H1 (cell line): ENCODE measurements at regions not wholly inside any gene's neighbourhood (a gene's known extent, or its start where the extent isn't known, plus 50 kb on each side); places are given as distances from the start of the nearest gene placed in this dataset.

ENCODE experiments used
- CTCF ChIA-PET: fragments of 300-600 bp; sonication (Branson Sonifier 250); formaldehyde crosslinking; loops from one replicate; lab custom pipeline; 2021; ENCODE audit not compliant: partially characterized antibody; lab: Charles Lee
- POLR2A ChIA-PET: fragments of 300-600 bp; sonication (Branson Sonifier 250); formaldehyde crosslinking; loops from one replicate; lab custom pipeline; 2021; ENCODE audit warnings: inconsistent platforms; ENCODE audit not compliant: partially characterized antibody; lab: Charles Lee
- DNase-seq, 2 experiments: peaks; one replicate each; pipeline versions ENCODE4 v3.0.0 to v3.0.0-alpha.2; 2010 to 2022; ENCODE audit warnings: low spot score in 2 of 2, low read depth in 1 of 2, mixed read lengths in 1 of 2
- FAIRE-seq: peaks from 2 replicates; lab custom pipeline; 2011; peaks lifted over from hg19 to GRCh38; lab: Jason Lieb, UNC
- H2AFZ ChIP-seq: 2 replicates; pipeline ENCODE4 v1.8.1; 2012; ENCODE audit warnings: low read length, inconsistent platforms
- H2AK5ac ChIP-seq: 2 replicates; pipeline ENCODE4 v1.6.1; 2013; ENCODE audit warnings: low read depth, low read length
- H2BK120ac ChIP-seq: replicated peaks from 2 replicates; pipeline ENCODE3; 2013; ENCODE audit warnings: low read depth, low read length, inconsistent platforms
- H2BK12ac ChIP-seq: 2 replicates; pipeline ENCODE4 v1.6.1; 2013; ENCODE audit warnings: low read depth, low read length
- H2BK15ac ChIP-seq: 2 replicates; pipeline ENCODE4 v1.6.1; 2013; ENCODE audit warnings: low read length
- H2BK20ac ChIP-seq: 2 replicates; pipeline ENCODE4 v1.6.1; 2013; ENCODE audit warnings: low read length
- H2BK5ac ChIP-seq: 2 replicates; pipeline ENCODE4 v1.6.1; 2013; ENCODE audit warnings: low read depth, low read length
- H3K14ac ChIP-seq: 2 replicates; pipeline ENCODE4 v1.6.1; 2013; ENCODE audit warnings: inconsistent platforms; ENCODE audit not compliant: insufficient read length
- H3K18ac ChIP-seq: 2 replicates; pipeline ENCODE4 v1.6.1; 2013; ENCODE audit warnings: low read length; ENCODE audit errors: extremely low read depth
- H3K23ac ChIP-seq: 2 replicates; pipeline ENCODE4 v1.6.1; 2013; ENCODE audit warnings: inconsistent platforms; ENCODE audit not compliant: insufficient read length
- H3K23me2 ChIP-seq: 2 replicates; pipeline ENCODE4 v1.6.1; 2013; ENCODE audit warnings: low read depth, low read length
- H3K27ac ChIP-seq: 2 replicates; pipeline ENCODE4 v1.6.1; 2011; ENCODE audit warnings: low read depth, low read length, inconsistent platforms
- H3K27me3 ChIP-seq, 4 experiments: replicated peaks in 1 of 4; 1 replicate in 1 of 4; 2 replicates in 3 of 4; pipeline versions ENCODE4 v1.6.1 to v1.8.1; 2011 to 2013; ENCODE audit warnings: low read length in 3 of 4, mild to moderate bottlenecking in 3 of 4, inconsistent platforms in 2 of 4, mixed read lengths in 2 of 4, moderate library complexity in 1 of 4; ENCODE audit not compliant: control insufficient read depth in 3 of 4, insufficient read depth in 3 of 4; ENCODE audit errors: extremely low read depth in 1 of 4
- H3K36me3 ChIP-seq, 4 experiments: 2 replicates each; pipeline versions ENCODE4 v1.6.1 to v1.8.1; 2011 to 2013; ENCODE audit warnings: mild to moderate bottlenecking in 4 of 4, low read length in 3 of 4, moderate library complexity in 2 of 4, control low read depth in 1 of 4, inconsistent platforms in 1 of 4; ENCODE audit not compliant: insufficient read depth in 4 of 4, control insufficient read depth in 2 of 4
- H3K4ac ChIP-seq: replicated peaks from 2 replicates; pipeline ENCODE3; 2013; ENCODE audit warnings: low read length, low read depth, mixed read lengths, inconsistent platforms; ENCODE audit not compliant: insufficient read length
- H3K4me1 ChIP-seq, 4 experiments: replicated peaks in 1 of 4; 1 replicate in 1 of 4; 2 replicates in 3 of 4; pipeline versions ENCODE4 v1.6.1 to v1.8.1; 2011 to 2013; ENCODE audit warnings: low read length in 3 of 4, inconsistent platforms in 2 of 4, mixed read lengths in 1 of 4; ENCODE audit not compliant: insufficient read depth in 4 of 4, control insufficient read depth in 3 of 4
- H3K4me2 ChIP-seq, 2 experiments: 2 replicates each; pipeline versions ENCODE4 v1.6.1 to v1.8.1; 2011 to 2013; ENCODE audit warnings: low read depth in 2 of 2, low read length in 2 of 2, control low read depth in 1 of 2, inconsistent platforms in 1 of 2, mild to moderate bottlenecking in 1 of 2; ENCODE audit not compliant: insufficient read depth in 1 of 2
- H3K4me3 ChIP-seq, 4 experiments: fragments of 200-600, 300-600 bp in 1 of 4; sonication (generic), shearing (Covaris generic), sonication (Bioruptor Twin) in 1 of 4; 2 replicates each; pipeline versions ENCODE4 v1.5.1 to v1.8.1; 2011 to 2016; ENCODE audit warnings: low read length in 4 of 4, low read depth in 3 of 4, control low read depth in 2 of 4, inconsistent platforms in 2 of 4, mild to moderate bottlenecking in 2 of 4, mixed read lengths in 1 of 4, moderate library complexity in 1 of 4; ENCODE audit not compliant: insufficient read depth in 2 of 4; ENCODE audit errors: extremely low read depth in 1 of 4
- H3K56ac ChIP-seq: replicated peaks from 2 replicates; pipeline ENCODE3; 2013; ENCODE audit warnings: low read depth, mild to moderate bottlenecking, mixed read lengths, low read length, inconsistent platforms; ENCODE audit not compliant: insufficient read length
- H3K79me1 ChIP-seq: 2 replicates; pipeline ENCODE4 v1.6.1; 2013; ENCODE audit warnings: low read depth, low read length, control low read depth
- H3K79me2 ChIP-seq, 2 experiments: 2 replicates each; pipeline versions ENCODE4 v1.6.1 to v1.8.1; 2012 to 2013; ENCODE audit warnings: low read length in 2 of 2, mild to moderate bottlenecking in 2 of 2, inconsistent platforms in 1 of 2; ENCODE audit not compliant: insufficient read depth in 2 of 2, control insufficient read depth in 1 of 2
- H3K9ac ChIP-seq, 4 experiments: replicated peaks in 1 of 4; 1 replicate in 1 of 4; 2 replicates in 3 of 4; pipeline versions ENCODE4 v1.6.1 to v1.8.1; 2011 to 2013; ENCODE audit warnings: low read depth in 3 of 4, low read length in 3 of 4, control low read depth in 2 of 4, mild to moderate bottlenecking in 2 of 4, moderate library complexity in 2 of 4, inconsistent platforms in 1 of 4; ENCODE audit errors: extremely low read depth in 1 of 4
- H3K9me3 ChIP-seq, 2 experiments: 2 replicates each; pipeline versions ENCODE4 v1.6.1 to v1.8.1; 2012 to 2013; ENCODE audit warnings: mild to moderate bottlenecking in 2 of 2, moderate library complexity in 2 of 2, control low read depth in 1 of 2, inconsistent platforms in 1 of 2, low read depth in 1 of 2, low read length in 1 of 2, mixed read lengths in 1 of 2; ENCODE audit not compliant: insufficient read depth in 2 of 2
- H4K20me1 ChIP-seq, 2 experiments: replicated peaks in 1 of 2; 2 replicates each; pipeline versions ENCODE3 to v1.8.1; 2011 to 2013; ENCODE audit warnings: inconsistent platforms in 2 of 2, low read length in 2 of 2, mild to moderate bottlenecking in 1 of 2; ENCODE audit not compliant: insufficient read depth in 2 of 2, control insufficient read depth in 1 of 2
- H4K5ac ChIP-seq: 2 replicates; pipeline ENCODE4 v1.6.1; 2013; ENCODE audit warnings: low read length, low read depth, mixed read lengths, inconsistent platforms; ENCODE audit not compliant: insufficient read length
- H4K8ac ChIP-seq: 2 replicates; pipeline ENCODE4 v1.8.0; 2013; ENCODE audit warnings: mild to moderate bottlenecking, moderate library complexity, low read length, inconsistent platforms; ENCODE audit not compliant: insufficient read depth; ENCODE audit errors: extremely low read depth
- H4K91ac ChIP-seq: replicated peaks from 2 replicates; pipeline ENCODE3; 2013; ENCODE audit warnings: low read length, mixed read lengths, inconsistent platforms; ENCODE audit not compliant: insufficient read length
- BACH1 ChIP-seq: IDR thresholded peaks from 2 replicates; pipeline ENCODE4 v1.6.1; 2012; ENCODE audit warnings: low read length, improper control_type of control experiment
- CBX5 ChIP-seq: fragments of 300-800, 300-1000 bp; sonication (generic); IDR thresholded peaks from 2 replicates; pipeline ENCODE4 v1.7.1; 2016; ENCODE audit warnings: antibody characterized with exemption, low read length, low read depth
- CREB1 ChIP-seq: IDR thresholded peaks from 2 replicates; pipeline ENCODE4 v1.6.1; 2012; ENCODE audit warnings: inconsistent platforms
- FOSL1 ChIP-seq: IDR thresholded peaks from 2 replicates; pipeline ENCODE4 v1.6.1; 2011; ENCODE audit warnings: mild to moderate bottlenecking, low read depth, low read length, moderate library complexity; ENCODE audit not compliant: insufficient read depth
- HDAC6 ChIP-seq: IDR thresholded peaks from one replicate; pipeline ENCODE4 v1.7.1; 2012; ENCODE audit warnings: low read depth, mild to moderate bottlenecking, inconsistent platforms, low read length, moderate library complexity
- KDM5A ChIP-seq: fragments of 200-600 bp; IDR thresholded peaks from 2 replicates; pipeline ENCODE4 v1.7.1; 2012; ENCODE audit warnings: mild to moderate bottlenecking, low read length, inconsistent platforms, mixed read lengths
- MAFK ChIP-seq: IDR thresholded peaks from 2 replicates; pipeline ENCODE4 v1.6.1; 2012; ENCODE audit warnings: low read depth, mild to moderate bottlenecking, improper control_type of control experiment, low read length
- NRF1 ChIP-seq: IDR thresholded peaks from 2 replicates; pipeline ENCODE4 v1.6.1; 2011; ENCODE audit warnings: mild to moderate bottlenecking, low read depth, low read length, improper control_type of control experiment
- SP4 ChIP-seq: IDR thresholded peaks from 2 replicates; pipeline ENCODE4 v1.6.1; 2012; ENCODE audit warnings: low read length, inconsistent platforms
- SUZ12 ChIP-seq: fragments of 200-600 bp; sonication (generic); IDR thresholded peaks from 2 replicates; pipeline ENCODE4 v1.6.1; 2012; ENCODE audit warnings: mild to moderate bottlenecking, inconsistent platforms, low read length, moderate library complexity, mixed read lengths
- ZNF274 ChIP-seq: IDR thresholded peaks from 2 replicates; pipeline ENCODE4 v1.7.0; 2012; ENCODE audit warnings: low read length, borderline replicate concordance; ENCODE audit errors: extremely low read depth
- WGBS, 2 experiments: shearing (Covaris generic) in 1 of 2; methylation state at CpG; one replicate each; pipeline versions ENCODE4 v1.1.6 to v1.1.7; 2013 to 2015; ENCODE audit warnings: low lambda C conversion rate in 2 of 2, mixed read lengths in 2 of 2, inconsistent platforms in 1 of 2, low coverage in 1 of 2, missing lambda C conversion rate in 1 of 2; ENCODE audit not compliant: insufficient replicate concordance in 2 of 2, insufficient coverage in 1 of 2, insufficient read length in 1 of 2; ENCODE audit errors: extremely low coverage in 1 of 2, missing lambda C conversion rate in 1 of 2; 5-methylcytosine and 5-hydroxymethylcytosine counted together
- TF ChIP-seq, protein P1 (sequence below): IDR thresholded peaks from 2 replicates; pipeline ENCODE4 v1.6.1; 2012; ENCODE audit warnings: inconsistent platforms
- TF ChIP-seq, protein P2 (sequence below): IDR thresholded peaks from 2 replicates; pipeline ENCODE4 v1.6.1; 2011; ENCODE audit warnings: low read depth, mild to moderate bottlenecking, low read length; ENCODE audit not compliant: insufficient read depth
- TF ChIP-seq, protein P3 (sequence below): IDR thresholded peaks from 2 replicates; pipeline ENCODE4 v1.6.1; 2012; ENCODE audit warnings: inconsistent platforms

DNA sequence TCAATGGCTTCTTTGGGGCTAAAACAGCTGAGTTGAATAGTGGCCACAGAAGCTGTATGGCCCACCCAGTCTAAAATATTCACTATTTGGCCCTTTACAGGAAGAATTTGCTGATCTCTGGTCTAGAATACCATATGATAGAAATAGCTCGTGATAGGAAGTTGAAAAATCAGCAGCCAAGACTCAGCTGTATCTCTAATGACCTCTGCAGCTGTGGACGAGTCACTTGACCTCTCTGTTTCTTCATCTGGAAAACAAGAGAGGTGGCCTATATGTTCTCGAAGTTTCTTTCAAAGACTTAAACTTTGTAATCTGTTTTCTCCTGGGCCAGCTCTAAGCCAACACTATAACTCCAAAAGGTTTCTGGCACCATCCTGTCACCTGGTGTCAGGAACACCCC, 129.2 kb downstream of the ZBTB18 start:
- no peak overlapping the region for H4K5ac ChIP-seq
- no peak overlapping the region for H3K27ac ChIP-seq
- TF ChIP-seq, protein P1, sequence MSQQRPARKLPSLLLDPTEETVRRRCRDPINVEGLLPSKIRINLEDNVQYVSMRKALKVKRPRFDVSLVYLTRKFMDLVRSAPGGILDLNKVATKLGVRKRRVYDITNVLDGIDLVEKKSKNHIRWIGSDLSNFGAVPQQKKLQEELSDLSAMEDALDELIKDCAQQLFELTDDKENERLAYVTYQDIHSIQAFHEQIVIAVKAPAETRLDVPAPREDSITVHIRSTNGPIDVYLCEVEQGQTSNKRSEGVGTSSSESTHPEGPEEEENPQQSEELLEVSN = no peak
- no peak for TF ChIP-seq NRF1
- no peak for TF ChIP-seq MAFK
- no peak for TF ChIP-seq HDAC6
- TF ChIP-seq, protein P2, sequence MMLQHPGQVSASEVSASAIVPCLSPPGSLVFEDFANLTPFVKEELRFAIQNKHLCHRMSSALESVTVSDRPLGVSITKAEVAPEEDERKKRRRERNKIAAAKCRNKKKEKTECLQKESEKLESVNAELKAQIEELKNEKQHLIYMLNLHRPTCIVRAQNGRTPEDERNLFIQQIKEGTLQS = no peak
- TF ChIP-seq FOSL1 = no peak
- TF ChIP-seq ZNF274 = no peak
- no peak for TF ChIP-seq CBX5
- no peak for TF ChIP-seq KDM5A
- TF ChIP-seq SUZ12 = no peak
- no peak for TF ChIP-seq SP4
- TF ChIP-seq BACH1 = no peak
- no peak for TF ChIP-seq CREB1
- TF ChIP-seq, protein P3, sequence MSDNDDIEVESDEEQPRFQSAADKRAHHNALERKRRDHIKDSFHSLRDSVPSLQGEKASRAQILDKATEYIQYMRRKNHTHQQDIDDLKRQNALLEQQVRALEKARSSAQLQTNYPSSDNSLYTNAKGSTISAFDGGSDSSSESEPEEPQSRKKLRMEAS = no peak
- no peaks in the 10 kb centered on the region for H3K9me3 ChIP-seq
- POLR2A ChIA-PET = no interaction called here
- H3K56ac ChIP-seq = no peak overlapping the region
- peaks cover under 1 to 6% (median 2%) of the 10 kb centered on the region in 4 experiments; a peak in 3 of 7 replicates for H3K4me1 ChIP-seq
- H3K23ac ChIP-seq = no peak overlapping the region
- H4K20me1 ChIP-seq = no peaks in the 10 kb centered on the region
- no peaks in the 10 kb centered on the region for H3K79me2 ChIP-seq
- H2BK120ac ChIP-seq = no peak overlapping the region
- no peak overlapping the region for H2AFZ ChIP-seq
- H2BK20ac ChIP-seq = no peak overlapping the region
- no peak for FAIRE-seq
- no peak overlapping the region for H2BK12ac ChIP-seq
- H3K9ac ChIP-seq = no peak overlapping the region
- no peak overlapping the region for H2AK5ac ChIP-seq
- H3K18ac ChIP-seq = no peak overlapping the region
- H3K4me3 ChIP-seq = no peak overlapping the region
- H4K91ac ChIP-seq = no peak overlapping the region
- no peak overlapping the region for H3K4me2 ChIP-seq
- H4K8ac ChIP-seq = no peak overlapping the region
- no peaks in the 10 kb centered on the region for H3K27me3 ChIP-seq
- 83% methylated on average over 3 of the region's 3 CpGs; no CpG with 5 or more reads in 1 of the 2 experiments for WGBS, 2 experiments
- no peak overlapping the region for H3K4ac ChIP-seq
- no peak overlapping the region for H2BK15ac ChIP-seq
- no peaks in the 10 kb centered on the region for H3K36me3 ChIP-seq
- CTCF ChIA-PET = interaction anchor here (1.0 to 1.1 kb wide), 3 partner anchors 27 to 93 kb away, joined by 3 to 4 read pairs (median 3); no protein-coding TSS in a partner anchor
- no peaks in the 10 kb centered on the region for H3K79me1 ChIP-seq
- no peak for DNase-seq
- H2BK5ac ChIP-seq = no peak overlapping the region
- no peak overlapping the region for H3K14ac ChIP-seq
- H3K23me2 ChIP-seq = no peaks in the 10 kb centered on the region
